ENCODE measurements at regions not wholly inside any gene's neighbourhood (a gene's known extent, or its start where the extent isn't known, plus 50 kb on each side); places are given as distances from the start of the nearest gene placed in this dataset.
"Not testable (repeated sequence)": the region's sequence is repeated elsewhere in the genome, so short reads cannot be mapped to it uniquely, and the experiment has no call there.

GRCh38 chr7:152501506-152501905 is 65.7 kb upstream of the KMT2C start:
- H3K27ac ChIP-seq (ENCODE audit: low read depth in 2 of 2, low read length in 2 of 2), result no peak overlapping the region
- H3K9ac ChIP-seq (ENCODE audit: low read length in 3 of 3), result no peak overlapping the region
- TF ChIP-seq, protein P1, sequence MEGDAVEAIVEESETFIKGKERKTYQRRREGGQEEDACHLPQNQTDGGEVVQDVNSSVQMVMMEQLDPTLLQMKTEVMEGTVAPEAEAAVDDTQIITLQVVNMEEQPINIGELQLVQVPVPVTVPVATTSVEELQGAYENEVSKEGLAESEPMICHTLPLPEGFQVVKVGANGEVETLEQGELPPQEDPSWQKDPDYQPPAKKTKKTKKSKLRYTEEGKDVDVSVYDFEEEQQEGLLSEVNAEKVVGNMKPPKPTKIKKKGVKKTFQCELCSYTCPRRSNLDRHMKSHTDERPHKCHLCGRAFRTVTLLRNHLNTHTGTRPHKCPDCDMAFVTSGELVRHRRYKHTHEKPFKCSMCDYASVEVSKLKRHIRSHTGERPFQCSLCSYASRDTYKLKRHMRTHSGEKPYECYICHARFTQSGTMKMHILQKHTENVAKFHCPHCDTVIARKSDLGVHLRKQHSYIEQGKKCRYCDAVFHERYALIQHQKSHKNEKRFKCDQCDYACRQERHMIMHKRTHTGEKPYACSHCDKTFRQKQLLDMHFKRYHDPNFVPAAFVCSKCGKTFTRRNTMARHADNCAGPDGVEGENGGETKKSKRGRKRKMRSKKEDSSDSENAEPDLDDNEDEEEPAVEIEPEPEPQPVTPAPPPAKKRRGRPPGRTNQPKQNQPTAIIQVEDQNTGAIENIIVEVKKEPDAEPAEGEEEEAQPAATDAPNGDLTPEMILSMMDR (IDR thresholded peaks at IDR 0.05; ENCODE audit: borderline replicate concordance, extremely low read depth, insufficient read depth), result no peak
- no peaks in the 10 kb centered on the region for H3K36me3 ChIP-seq (ENCODE audit: control insufficient read depth in 2 of 3, insufficient read depth in 3 of 3, low read length in 3 of 3)
- no peaks in the 10 kb centered on the region for H3K9me3 ChIP-seq (ENCODE audit: control insufficient read depth in 2 of 3, insufficient read depth in 1 of 3, low read length in 3 of 3)
- FAIRE-seq (no peak), DNase-seq (peak in 1 of 5 donors; percentile 7)
- intact Hi-C loops (cut with DNase I), result no loop called here
- no peak overlapping the region for H3K4me3 ChIP-seq (ENCODE audit: low read length in 3 of 3)
- no peaks in the 10 kb centered on the region for H3K4me1 ChIP-seq (ENCODE audit: control insufficient read depth in 2 of 3, insufficient read depth in 2 of 3, low read depth in 1 of 3, low read length in 3 of 3)
- no peaks in the 10 kb centered on the region for H3K27me3 ChIP-seq (ENCODE audit: control insufficient read depth, insufficient read depth, low read length)

DNA sequence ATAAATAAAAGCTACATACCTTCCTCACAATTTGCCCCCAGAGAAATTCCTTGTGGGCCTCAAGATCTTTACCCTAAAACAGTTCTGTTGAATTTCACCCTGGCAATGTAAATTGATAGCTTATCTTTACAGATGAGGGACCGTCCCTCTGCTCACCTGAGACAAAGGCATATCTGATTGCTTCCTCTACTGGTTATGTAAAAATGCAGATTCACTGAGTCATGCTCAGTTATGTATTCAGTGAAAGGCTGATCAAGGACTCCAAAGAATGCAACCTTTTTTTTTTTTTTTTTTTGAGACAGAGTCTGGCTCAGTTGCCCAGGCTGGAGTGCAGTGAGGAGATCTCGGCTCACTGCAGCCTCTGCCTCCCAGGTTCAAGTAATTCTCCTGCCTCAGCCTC is 64.2 kb upstream of the KMT2C start:
- FAIRE-seq; H3K4me1 ChIP-seq (ENCODE audit: control insufficient read depth in 2 of 3, insufficient read depth in 2 of 3, low read depth in 1 of 3, low read length in 3 of 3); H3K9ac ChIP-seq (ENCODE audit: low read length in 3 of 3); intact Hi-C loops (cut with DNase I); H3K27ac ChIP-seq (ENCODE audit: low read depth in 2 of 2, low read length in 2 of 2); H3K9me3 ChIP-seq (ENCODE audit: control insufficient read depth in 2 of 3, insufficient read depth in 1 of 3, low read length in 3 of 3); H3K27me3 ChIP-seq (ENCODE audit: control insufficient read depth, insufficient read depth, low read length); H3K36me3 ChIP-seq (ENCODE audit: control insufficient read depth in 2 of 3, insufficient read depth in 3 of 3, low read length in 3 of 3); DNase-seq; H3K4me3 ChIP-seq (ENCODE audit: low read length in 3 of 3): not testable (repeated sequence)

- Histone ChIP-seq H3K27ac (ENCODE audit: low read depth in 2 of 2, low read length in 2 of 2) (no peak overlapping the region), H3K9ac (ENCODE audit: low read length in 3 of 3) (no peak overlapping the region), H3K27me3 (ENCODE audit: control insufficient read depth, insufficient read depth, low read length) (no peaks in the 10 kb centered on the region), H3K4me3 (ENCODE audit: low read length in 3 of 3) (no peak overlapping the region), H3K9me3 (ENCODE audit: control insufficient read depth in 2 of 3, insufficient read depth in 1 of 3, low read length in 3 of 3) (peaks cover 0 to 4% (median 0%) of the 10 kb centered on the region in 3 donors), H3K36me3 (ENCODE audit: control insufficient read depth in 2 of 3, insufficient read depth in 3 of 3, low read length in 3 of 3) (no peaks in the 10 kb centered on the region), H3K4me1 (ENCODE audit: control insufficient read depth in 2 of 3, insufficient read depth in 2 of 3, low read depth in 1 of 3, low read length in 3 of 3) (no peaks in the 10 kb centered on the region)
- DNase-seq (no peak), FAIRE-seq (no peak)
- intact Hi-C loops (cut with DNase I), result no loop called here
- TF ChIP-seq, protein P1 (IDR thresholded peaks at IDR 0.05; ENCODE audit: borderline replicate concordance, extremely low read depth, insufficient read depth), result no peak
Measured at GRCh38 chr7:152495867-152496266, 60.1 kb upstream of the KMT2C start.

DNA sequence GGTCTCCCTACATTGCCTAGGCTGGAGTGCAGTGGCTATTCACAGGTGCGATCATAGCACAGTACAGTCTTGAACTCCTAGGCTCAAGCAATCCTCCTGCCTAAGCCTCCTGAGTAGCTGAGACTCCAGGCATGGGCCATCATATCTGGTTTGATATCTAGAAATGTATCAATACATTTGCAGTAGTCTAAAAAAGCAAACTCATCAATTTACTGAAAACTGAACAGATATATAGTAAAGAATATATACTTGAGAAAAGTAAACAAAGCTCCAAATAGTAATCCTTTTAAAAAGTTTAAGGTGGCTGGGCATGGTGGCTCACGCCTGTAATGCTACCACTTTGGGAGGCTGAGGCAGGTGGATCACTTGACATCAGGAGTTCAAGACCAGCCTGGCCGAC is 57.1 kb upstream of the KMT2C start:
- Histone ChIP-seq H3K27me3 (ENCODE audit: control insufficient read depth, insufficient read depth, low read length) (no peaks in the 10 kb centered on the region), H3K4me1 (ENCODE audit: control insufficient read depth in 2 of 3, insufficient read depth in 2 of 3, low read depth in 1 of 3, low read length in 3 of 3) (no peaks in the 10 kb centered on the region), H3K36me3 (ENCODE audit: control insufficient read depth in 2 of 3, insufficient read depth in 3 of 3, low read length in 3 of 3) (no peaks in the 10 kb centered on the region), H3K4me3 (ENCODE audit: low read length in 3 of 3) (no peak overlapping the region), H3K9ac (ENCODE audit: low read length in 3 of 3) (no peak overlapping the region), H3K27ac (ENCODE audit: low read depth in 2 of 2, low read length in 2 of 2) (no peak overlapping the region), H3K9me3 (ENCODE audit: control insufficient read depth in 2 of 3, insufficient read depth in 1 of 3, low read length in 3 of 3) (peaks cover 0 to 4% (median 0%) of the 10 kb centered on the region in 3 donors)
- no peak for DNase-seq
- intact Hi-C loops (cut with DNase I), result no loop called here
- FAIRE-seq, result no peak
- TF ChIP-seq, protein P1 (IDR thresholded peaks at IDR 0.05; ENCODE audit: borderline replicate concordance, extremely low read depth, insufficient read depth), result no peak
